ENCODE measurements at regions not wholly inside any gene's neighbourhood (a gene's known extent, or its start where the extent isn't known, plus 50 kb on each side); places are given as distances from the start of the nearest gene placed in this dataset.

- H3K4me3 ChIP-seq (ENCODE audit: low read depth, low read length): no peak overlapping the region
- no peak for TF ChIP-seq CTCF (IDR thresholded peaks at IDR 0.05; ENCODE audit: insufficient read depth, low read length, poor library complexity, severe bottlenecking)
- H3K27me3 ChIP-seq (ENCODE audit: control insufficient read depth, insufficient read depth, low read length): no peaks in the 10 kb centered on the region
- DNase-seq (ENCODE audit: low read depth): no peak
- no peaks in the 10 kb centered on the region for H3K36me3 ChIP-seq (ENCODE audit: control insufficient read depth, insufficient read depth, low read length)
Measured at GRCh38 chr7:49563693-49564378, 209.6 kb upstream of the VWC2 start.

DNA sequence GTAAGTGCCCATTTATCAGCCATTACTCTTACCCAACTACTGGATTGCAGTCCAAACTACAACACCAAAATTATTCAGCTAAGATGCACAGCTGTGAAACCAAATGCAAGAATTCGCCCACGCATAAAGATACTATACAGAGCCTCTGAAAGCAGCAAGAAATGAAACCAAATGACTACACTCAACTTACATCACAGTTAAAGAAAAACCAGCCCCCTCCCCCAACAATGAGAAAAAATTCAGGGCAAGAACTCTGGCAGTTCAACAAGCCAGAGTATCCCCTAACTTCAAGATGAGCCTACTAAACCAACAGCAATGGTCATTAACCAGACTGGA is 209.1 kb upstream of the VWC2 start:
- DNase-seq (ENCODE audit: low read depth): no peak

DNA sequence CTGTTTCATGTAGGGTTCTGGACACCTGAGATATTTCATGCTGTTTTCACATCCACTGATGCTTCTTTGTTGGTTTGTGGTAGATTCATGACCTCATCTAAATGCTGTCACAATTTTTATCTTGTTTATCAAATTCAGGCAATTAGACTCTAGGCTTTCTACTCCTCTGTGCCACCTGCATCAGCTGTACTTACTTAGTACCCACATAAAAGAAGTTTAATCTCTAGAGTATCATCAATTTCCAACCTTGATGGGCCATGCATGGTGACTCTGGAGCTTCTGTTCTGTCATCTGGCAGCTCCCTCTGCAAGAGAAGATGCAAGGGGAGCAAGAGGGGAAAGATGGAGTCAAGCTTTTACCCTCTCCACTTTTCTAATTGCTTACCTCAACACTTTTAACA is 195.9 kb upstream of the VWC2 start:
- no peak for TF ChIP-seq CTCF (IDR thresholded peaks at IDR 0.05; ENCODE audit: insufficient read depth, low read length, poor library complexity, severe bottlenecking)
- DNase-seq (ENCODE audit: low read depth): no peak

More for the DNA sequence above, 209.1 kb upstream of the VWC2 start:
- H3K4me3 ChIP-seq (ENCODE audit: low read depth, low read length): no peak overlapping the region
- TF ChIP-seq CTCF (IDR thresholded peaks at IDR 0.05; ENCODE audit: insufficient read depth, low read length, poor library complexity, severe bottlenecking): no peak
- H3K36me3 ChIP-seq (ENCODE audit: control insufficient read depth, insufficient read depth, low read length): no peaks in the 10 kb centered on the region
- no peaks in the 10 kb centered on the region for H3K27me3 ChIP-seq (ENCODE audit: control insufficient read depth, insufficient read depth, low read length)

DNA sequence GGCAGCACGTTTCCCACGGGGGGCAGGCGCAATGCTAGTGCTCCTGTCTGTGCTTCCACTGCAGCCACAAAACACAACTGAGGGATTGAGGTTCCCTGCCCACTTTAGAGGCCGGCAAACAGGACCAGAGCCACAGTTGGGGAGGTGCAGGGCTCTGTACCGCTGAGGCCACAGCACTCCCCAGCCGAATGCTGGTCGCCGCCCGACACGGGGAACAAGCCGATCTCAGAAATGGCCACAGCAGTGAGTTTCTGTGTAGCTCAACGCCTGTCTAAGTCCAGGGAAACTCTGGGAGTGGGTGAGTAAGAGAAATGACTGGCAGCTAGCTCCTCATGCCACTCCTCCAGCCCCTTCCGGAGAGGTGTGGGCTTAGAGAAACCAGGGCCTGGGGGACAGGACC is 194.0 kb upstream of the VWC2 start:
- DNase-seq (ENCODE audit: low read depth): no peak
- Histone ChIP-seq H3K27me3 (ENCODE audit: control insufficient read depth, insufficient read depth, low read length) (no peaks in the 10 kb centered on the region), H3K36me3 (ENCODE audit: control insufficient read depth, insufficient read depth, low read length) (no peaks in the 10 kb centered on the region), H3K4me3 (ENCODE audit: low read depth, low read length) (no peak overlapping the region)
- TF ChIP-seq CTCF (IDR thresholded peaks at IDR 0.05; ENCODE audit: insufficient read depth, low read length, poor library complexity, severe bottlenecking): no peak

More for the DNA sequence above, 195.9 kb upstream of the VWC2 start:
- Histone ChIP-seq H3K4me3 (ENCODE audit: low read depth, low read length) (no peak overlapping the region), H3K36me3 (ENCODE audit: control insufficient read depth, insufficient read depth, low read length) (no peaks in the 10 kb centered on the region), H3K27me3 (ENCODE audit: control insufficient read depth, insufficient read depth, low read length) (no peaks in the 10 kb centered on the region)

- no peak for DNase-seq (ENCODE audit: low read depth)
- Histone ChIP-seq H3K4me3 (ENCODE audit: low read depth, low read length) (no peak overlapping the region), H3K36me3 (ENCODE audit: control insufficient read depth, insufficient read depth, low read length) (no peaks in the 10 kb centered on the region), H3K27me3 (ENCODE audit: control insufficient read depth, insufficient read depth, low read length) (no peaks in the 10 kb centered on the region)
- no peak for TF ChIP-seq CTCF (IDR thresholded peaks at IDR 0.05; ENCODE audit: insufficient read depth, low read length, poor library complexity, severe bottlenecking)
Measured at GRCh38 chr7:49580000-49580399, 193.4 kb upstream of the VWC2 start.

DNA sequence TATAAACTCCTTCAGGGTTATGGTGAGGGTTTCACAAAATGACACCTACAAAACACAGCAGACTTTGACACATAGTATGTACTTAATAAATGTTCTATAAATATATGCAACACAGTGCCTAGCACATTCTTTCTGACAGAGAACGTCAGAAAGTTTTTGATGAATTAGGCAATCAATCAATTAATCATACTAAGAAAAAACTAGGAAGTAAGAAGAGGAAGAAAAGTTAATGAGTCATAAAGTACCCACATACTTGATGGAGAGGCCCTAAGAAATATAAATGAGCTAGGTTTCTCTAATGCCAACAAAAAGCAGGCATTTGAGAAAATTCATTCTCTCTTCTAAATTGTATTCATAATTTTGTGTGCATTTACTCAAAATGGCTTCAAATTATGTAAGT is 192.7 kb upstream of the VWC2 start:
- no peak for TF ChIP-seq CTCF (IDR thresholded peaks at IDR 0.05; ENCODE audit: insufficient read depth, low read length, poor library complexity, severe bottlenecking)
- Histone ChIP-seq H3K27me3 (ENCODE audit: control insufficient read depth, insufficient read depth, low read length) (no peaks in the 10 kb centered on the region), H3K36me3 (ENCODE audit: control insufficient read depth, insufficient read depth, low read length) (no peaks in the 10 kb centered on the region), H3K4me3 (ENCODE audit: low read depth, low read length) (no peak overlapping the region)
- no peak for DNase-seq (ENCODE audit: low read depth)

Measured in kidney epithelial cell (primary cell).